HEK293T (cell line): ENCODE measurements at regions not wholly inside any gene's neighbourhood (a gene's known extent, or its start where the extent isn't known, plus 50 kb on each side); places are given as distances from the start of the nearest gene placed in this dataset.

Experiments
- BHLHE40 ChIP-seq: fragments of 450-650 bp; IDR thresholded peaks from 2 replicates; pipeline ENCODE4 v1.6.1; 2016; ENCODE audit warnings: mild to moderate bottlenecking, moderate library complexity, borderline replicate concordance
- CTBP1 ChIP-seq: fragments of 450-650 bp; IDR thresholded peaks from 2 replicates; pipeline ENCODE4 v1.6.1; 2016; ENCODE audit warnings: borderline replicate concordance
- ELF4 ChIP-seq: fragments of 450-650 bp; IDR thresholded peaks from 2 replicates; pipeline ENCODE4 v1.6.1; 2017; ENCODE audit warnings: antibody characterized with exemption
- FOXA1 ChIP-seq: fragments of 450-650 bp; IDR thresholded peaks from 2 replicates; pipeline ENCODE4 v1.6.1; 2016; ENCODE audit warnings: mild to moderate bottlenecking
- FOXK2 ChIP-seq: fragments of 450-650 bp; IDR thresholded peaks from 2 replicates; pipeline ENCODE4 v1.6.1; 2016; ENCODE audit warnings: mild to moderate bottlenecking
- LEF1 ChIP-seq: fragments of 450-650 bp; IDR thresholded peaks from 2 replicates; pipeline ENCODE4 v1.6.1; 2017; ENCODE audit warnings: mild to moderate bottlenecking, borderline replicate concordance
- NFRKB ChIP-seq: fragments of 450-650 bp; IDR thresholded peaks from 2 replicates; pipeline ENCODE4 v1.6.1; 2016; ENCODE audit warnings: mild to moderate bottlenecking, moderate library complexity
- SP1 ChIP-seq: fragments of 450-650 bp; IDR thresholded peaks from 2 replicates; pipeline ENCODE4 v1.6.1; 2017
- TF ChIP-seq, protein P1 (sequence below): fragments of 450-650 bp; IDR thresholded peaks from 2 replicates; pipeline ENCODE4 v1.6.1; 2016

DNA sequence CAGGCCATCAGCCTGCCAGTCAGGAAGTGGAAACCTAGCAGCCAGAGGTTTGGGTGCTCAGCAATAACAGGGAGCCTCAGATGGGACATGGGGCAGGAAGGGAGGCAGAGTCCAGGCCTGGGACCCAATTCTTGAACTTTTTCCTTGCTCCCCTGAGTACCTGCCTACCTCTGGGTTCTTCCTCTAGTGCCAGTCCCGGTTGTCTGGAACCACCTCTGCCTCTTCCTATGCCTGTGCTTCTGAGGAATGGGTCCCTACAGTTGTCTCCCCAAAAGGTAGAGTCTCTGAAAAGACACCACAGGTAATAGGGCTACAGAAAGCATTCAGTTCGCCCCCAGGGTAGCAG lies 212.4 kb upstream of the MAMLD1 start:
- no peak for TF ChIP-seq CTBP1
- no peak for TF ChIP-seq ELF4
- TF ChIP-seq FOXA1: no peak
- no peak for TF ChIP-seq SP1
- TF ChIP-seq LEF1: no peak
- TF ChIP-seq FOXK2: no peak
- TF ChIP-seq, protein P1, sequence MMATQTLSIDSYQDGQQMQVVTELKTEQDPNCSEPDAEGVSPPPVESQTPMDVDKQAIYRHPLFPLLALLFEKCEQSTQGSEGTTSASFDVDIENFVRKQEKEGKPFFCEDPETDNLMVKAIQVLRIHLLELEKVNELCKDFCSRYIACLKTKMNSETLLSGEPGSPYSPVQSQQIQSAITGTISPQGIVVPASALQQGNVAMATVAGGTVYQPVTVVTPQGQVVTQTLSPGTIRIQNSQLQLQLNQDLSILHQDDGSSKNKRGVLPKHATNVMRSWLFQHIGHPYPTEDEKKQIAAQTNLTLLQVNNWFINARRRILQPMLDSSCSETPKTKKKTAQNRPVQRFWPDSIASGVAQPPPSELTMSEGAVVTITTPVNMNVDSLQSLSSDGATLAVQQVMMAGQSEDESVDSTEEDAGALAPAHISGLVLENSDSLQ: no peak
- no peak for TF ChIP-seq NFRKB
- TF ChIP-seq BHLHE40: no peak
